ENCODE measurements at regions not wholly inside any gene's neighbourhood (a gene's known extent, or its start where the extent isn't known, plus 50 kb on each side); places are given as distances from the start of the nearest gene placed in this dataset.

- no peaks in the 10 kb centered on the region for H3K36me3 ChIP-seq
- DNase-seq, result no peak
- H3K4me1 ChIP-seq, result no peaks in the 10 kb centered on the region
- no peak for ATAC-seq
- no peaks in the 10 kb centered on the region for H3K9me3 ChIP-seq
- no peak for TF ChIP-seq CTCF (IDR thresholded peaks at IDR 0.05)
- H3K27ac ChIP-seq, result no peak overlapping the region
- no peaks in the 10 kb centered on the region for H3K27me3 ChIP-seq
- intact Hi-C loops (cut with DNase I), result no loop called here
- no peak overlapping the region for H3K4me3 ChIP-seq
Observed at GRCh38 chr6:98452685-98453084, 381.7 kb upstream of the POU3F2 start.

- Histone ChIP-seq H3K9me3 (no peaks in the 10 kb centered on the region), H3K27me3 (no peaks in the 10 kb centered on the region), H3K4me1 (no peaks in the 10 kb centered on the region), H3K4me3 (no peak overlapping the region), H3K27ac (no peak overlapping the region), H3K36me3 (no peaks in the 10 kb centered on the region)
- intact Hi-C loops (cut with DNase I), result no loop called here
- ATAC-seq, result no peak
- no peak for TF ChIP-seq CTCF (IDR thresholded peaks at IDR 0.05)
- no peak for DNase-seq
Observed at GRCh38 chr6:98454809-98455322, 379.5 kb upstream of the POU3F2 start.

GRCh38 chr6:98458708-98459107 lies 375.7 kb upstream of the POU3F2 start:
- TF ChIP-seq CTCF (IDR thresholded peaks at IDR 0.05), result no peak
- Histone ChIP-seq H3K27ac (no peak overlapping the region), H3K9me3 (no peaks in the 10 kb centered on the region), H3K27me3 (no peaks in the 10 kb centered on the region), H3K4me3 (no peak overlapping the region), H3K36me3 (no peaks in the 10 kb centered on the region), H3K4me1 (no peaks in the 10 kb centered on the region)
- DNase-seq (no peak), ATAC-seq (no peak)
- intact Hi-C loops (cut with DNase I), result no loop called here

GRCh38 chr6:98463038-98464000 lies 371.1 kb upstream of the POU3F2 start:
- ATAC-seq (no peak), DNase-seq (no peak)
- no peak for TF ChIP-seq CTCF (IDR thresholded peaks at IDR 0.05)
- Histone ChIP-seq H3K4me3 (no peak overlapping the region), H3K36me3 (no peaks in the 10 kb centered on the region), H3K9me3 (no peaks in the 10 kb centered on the region), H3K4me1 (no peaks in the 10 kb centered on the region), H3K27me3 (no peaks in the 10 kb centered on the region), H3K27ac (no peak overlapping the region)
- intact Hi-C loops (cut with DNase I), result no loop called here

- H3K36me3 ChIP-seq, result no peaks in the 10 kb centered on the region
- no peak overlapping the region for H3K27ac ChIP-seq
- TF ChIP-seq CTCF (IDR thresholded peaks at IDR 0.05), result no peak
- H3K27me3 ChIP-seq, result no peaks in the 10 kb centered on the region
- H3K4me3 ChIP-seq, result no peak overlapping the region
- no peak for DNase-seq
- H3K9me3 ChIP-seq, result no peaks in the 10 kb centered on the region
- ATAC-seq, result no peak
- no peaks in the 10 kb centered on the region for H3K4me1 ChIP-seq
- intact Hi-C loops (cut with DNase I), result no loop called here
Observed at GRCh38 chr6:98467091-98467490, 367.3 kb upstream of the POU3F2 start.

All from left lung (tissue), 4 donors.